Tibial nerve (tissue), 3 donors: ENCODE measurements at regions not wholly inside any gene's neighbourhood (a gene's known extent, or its start where the extent isn't known, plus 50 kb on each side); places are given as distances from the start of the nearest gene placed in this dataset.

ENCODE experiments used
- POLR2A ChIP-seq, 2 donors: fragments of 450-650 bp; IDR thresholded peaks; one replicate each; pipeline ENCODE4 v1.6.1; 2017; ENCODE audit warnings: antibody characterized with exemption in 2 of 2, mild to moderate bottlenecking in 2 of 2, moderate library complexity in 2 of 2
- TF ChIP-seq, protein P1 (sequence below), 5 experiments: fragments of 200-600 bp in 3 of 5; fragments of 450-650 bp in 2 of 5; sonication (generic) in 3 of 5; IDR thresholded peaks; one replicate each; pipeline ENCODE4 v1.5.1; 2016 to 2019; ENCODE audit warnings: antibody characterized with exemption in 5 of 5, mild to moderate bottlenecking in 3 of 5, moderate library complexity in 2 of 5

DNA sequence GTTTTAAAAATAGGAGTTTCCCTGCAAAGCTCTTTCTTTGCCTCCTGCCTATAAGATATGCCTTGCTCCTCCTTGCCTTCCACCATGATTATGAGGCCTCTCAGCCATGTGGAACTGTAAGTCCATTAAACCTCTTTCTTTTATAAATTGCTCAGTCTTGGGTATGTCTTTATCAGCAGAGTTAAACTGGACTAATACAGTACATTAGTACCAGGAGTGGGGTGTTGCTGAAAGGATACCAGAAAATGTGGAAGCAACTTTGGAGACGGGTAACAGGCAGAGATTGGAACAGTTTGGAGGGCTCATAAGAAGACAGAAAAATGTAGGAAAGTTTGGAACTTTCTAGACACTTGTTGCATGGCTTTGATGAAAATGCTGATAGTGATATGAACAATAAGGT lies 709.9 kb downstream of the LUZP2 start:
- TF ChIP-seq, protein P1, sequence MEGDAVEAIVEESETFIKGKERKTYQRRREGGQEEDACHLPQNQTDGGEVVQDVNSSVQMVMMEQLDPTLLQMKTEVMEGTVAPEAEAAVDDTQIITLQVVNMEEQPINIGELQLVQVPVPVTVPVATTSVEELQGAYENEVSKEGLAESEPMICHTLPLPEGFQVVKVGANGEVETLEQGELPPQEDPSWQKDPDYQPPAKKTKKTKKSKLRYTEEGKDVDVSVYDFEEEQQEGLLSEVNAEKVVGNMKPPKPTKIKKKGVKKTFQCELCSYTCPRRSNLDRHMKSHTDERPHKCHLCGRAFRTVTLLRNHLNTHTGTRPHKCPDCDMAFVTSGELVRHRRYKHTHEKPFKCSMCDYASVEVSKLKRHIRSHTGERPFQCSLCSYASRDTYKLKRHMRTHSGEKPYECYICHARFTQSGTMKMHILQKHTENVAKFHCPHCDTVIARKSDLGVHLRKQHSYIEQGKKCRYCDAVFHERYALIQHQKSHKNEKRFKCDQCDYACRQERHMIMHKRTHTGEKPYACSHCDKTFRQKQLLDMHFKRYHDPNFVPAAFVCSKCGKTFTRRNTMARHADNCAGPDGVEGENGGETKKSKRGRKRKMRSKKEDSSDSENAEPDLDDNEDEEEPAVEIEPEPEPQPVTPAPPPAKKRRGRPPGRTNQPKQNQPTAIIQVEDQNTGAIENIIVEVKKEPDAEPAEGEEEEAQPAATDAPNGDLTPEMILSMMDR (IDR thresholded peaks at IDR 0.05), result no peak
- TF ChIP-seq POLR2A (IDR thresholded peaks at IDR 0.05), result no peak
